ENCODE measurements at regions not wholly inside any gene's neighbourhood (a gene's known extent, or its start where the extent isn't known, plus 50 kb on each side); places are given as distances from the start of the nearest gene placed in this dataset.

DNA sequence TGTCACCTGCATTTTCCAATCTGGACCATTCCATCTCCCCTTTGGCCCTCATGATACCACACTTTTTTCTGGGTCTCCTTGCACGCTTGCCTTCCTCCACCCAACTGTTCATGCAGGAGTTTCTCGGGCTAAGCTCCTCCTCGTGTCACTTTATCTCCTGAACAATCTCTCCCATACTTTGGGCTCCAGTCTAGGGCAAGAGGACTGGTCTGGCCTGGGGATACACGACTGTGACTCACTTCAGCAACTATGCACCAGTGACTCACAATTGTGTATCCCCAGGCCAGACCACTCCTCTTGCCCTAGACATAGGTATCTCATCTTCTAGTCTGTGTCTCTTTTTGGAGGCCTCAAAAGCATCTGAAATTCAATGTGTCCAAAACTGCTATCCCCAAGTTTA, 149.4 kb upstream of the PTPRM start (continued):
- TF ChIP-seq GTF2I (CRISPR knock-in tag; conservative IDR thresholded peaks at IDR 0.05) (no peak), MYBL2 (CRISPR knock-in tag; IDR thresholded peaks at IDR 0.05) (no peak), FOXP1 (CRISPR knock-in tag; IDR thresholded peaks at IDR 0.05; ENCODE audit: borderline replicate concordance) (no peak)

DNA sequence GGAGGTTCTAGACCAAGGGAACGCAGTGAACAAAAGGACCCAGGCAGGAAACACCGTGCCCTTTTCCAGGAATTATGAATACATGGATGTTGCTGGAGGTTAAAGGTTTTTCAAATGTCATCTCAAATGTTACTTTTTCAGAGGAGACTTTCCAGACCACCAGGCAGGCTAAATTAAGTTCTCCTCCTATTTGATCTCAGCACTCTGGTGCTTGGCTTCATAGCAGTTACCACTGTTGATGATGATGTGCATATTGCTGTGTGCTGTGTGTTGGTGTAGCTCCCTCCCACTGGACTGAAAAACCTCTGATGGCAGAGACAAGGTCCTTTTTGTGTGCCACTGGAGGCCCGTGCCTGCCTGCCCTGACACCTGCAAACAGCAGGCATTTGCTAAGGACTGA, 137.3 kb upstream of the PTPRM start:
- Mint-ChIP-seq H3K4me3 (no peak overlapping the region), H3K27me3 (ENCODE audit: low read depth) (no peaks in the 10 kb centered on the region), H3K9me3 (peaks cover 7% of the 10 kb centered on the region), H3K27ac (no peak overlapping the region), H3K36me3 (no peaks in the 10 kb centered on the region), H3K4me1 (no peaks in the 10 kb centered on the region)
- no peak for TF ChIP-seq PREB (CRISPR knock-in tag; IDR thresholded peaks at IDR 0.05; ENCODE audit: borderline replicate concordance)
- TF ChIP-seq, protein P1, sequence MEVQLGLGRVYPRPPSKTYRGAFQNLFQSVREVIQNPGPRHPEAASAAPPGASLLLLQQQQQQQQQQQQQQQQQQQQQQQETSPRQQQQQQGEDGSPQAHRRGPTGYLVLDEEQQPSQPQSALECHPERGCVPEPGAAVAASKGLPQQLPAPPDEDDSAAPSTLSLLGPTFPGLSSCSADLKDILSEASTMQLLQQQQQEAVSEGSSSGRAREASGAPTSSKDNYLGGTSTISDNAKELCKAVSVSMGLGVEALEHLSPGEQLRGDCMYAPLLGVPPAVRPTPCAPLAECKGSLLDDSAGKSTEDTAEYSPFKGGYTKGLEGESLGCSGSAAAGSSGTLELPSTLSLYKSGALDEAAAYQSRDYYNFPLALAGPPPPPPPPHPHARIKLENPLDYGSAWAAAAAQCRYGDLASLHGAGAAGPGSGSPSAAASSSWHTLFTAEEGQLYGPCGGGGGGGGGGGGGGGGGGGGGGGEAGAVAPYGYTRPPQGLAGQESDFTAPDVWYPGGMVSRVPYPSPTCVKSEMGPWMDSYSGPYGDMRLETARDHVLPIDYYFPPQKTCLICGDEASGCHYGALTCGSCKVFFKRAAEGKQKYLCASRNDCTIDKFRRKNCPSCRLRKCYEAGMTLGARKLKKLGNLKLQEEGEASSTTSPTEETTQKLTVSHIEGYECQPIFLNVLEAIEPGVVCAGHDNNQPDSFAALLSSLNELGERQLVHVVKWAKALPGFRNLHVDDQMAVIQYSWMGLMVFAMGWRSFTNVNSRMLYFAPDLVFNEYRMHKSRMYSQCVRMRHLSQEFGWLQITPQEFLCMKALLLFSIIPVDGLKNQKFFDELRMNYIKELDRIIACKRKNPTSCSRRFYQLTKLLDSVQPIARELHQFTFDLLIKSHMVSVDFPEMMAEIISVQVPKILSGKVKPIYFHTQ (CRISPR knock-in tag; IDR thresholded peaks at IDR 0.05) = no peak
- TF ChIP-seq, protein P2, sequence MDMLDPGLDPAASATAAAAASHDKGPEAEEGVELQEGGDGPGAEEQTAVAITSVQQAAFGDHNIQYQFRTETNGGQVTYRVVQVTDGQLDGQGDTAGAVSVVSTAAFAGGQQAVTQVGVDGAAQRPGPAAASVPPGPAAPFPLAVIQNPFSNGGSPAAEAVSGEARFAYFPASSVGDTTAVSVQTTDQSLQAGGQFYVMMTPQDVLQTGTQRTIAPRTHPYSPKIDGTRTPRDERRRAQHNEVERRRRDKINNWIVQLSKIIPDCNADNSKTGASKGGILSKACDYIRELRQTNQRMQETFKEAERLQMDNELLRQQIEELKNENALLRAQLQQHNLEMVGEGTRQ (CRISPR knock-in tag; IDR thresholded peaks at IDR 0.05) = no peak
- no peak for TF ChIP-seq GTF2I (CRISPR knock-in tag; conservative IDR thresholded peaks at IDR 0.05)
- no peak for TF ChIP-seq ATF2 (CRISPR knock-in tag; IDR thresholded peaks at IDR 0.05; ENCODE audit: borderline replicate concordance, low read depth)
- DNase-seq (ENCODE audit: low spot score) (no peak), ATAC-seq (no peak)
- ChIA-PET CTCF (interaction anchor here (0.7 to 0.9 kb wide), 2 partner anchors 22 to 24 kb away, joined by 3 to 4 read pairs; no protein-coding TSS in a partner anchor), POLR2A (no interaction called here)

DNA sequence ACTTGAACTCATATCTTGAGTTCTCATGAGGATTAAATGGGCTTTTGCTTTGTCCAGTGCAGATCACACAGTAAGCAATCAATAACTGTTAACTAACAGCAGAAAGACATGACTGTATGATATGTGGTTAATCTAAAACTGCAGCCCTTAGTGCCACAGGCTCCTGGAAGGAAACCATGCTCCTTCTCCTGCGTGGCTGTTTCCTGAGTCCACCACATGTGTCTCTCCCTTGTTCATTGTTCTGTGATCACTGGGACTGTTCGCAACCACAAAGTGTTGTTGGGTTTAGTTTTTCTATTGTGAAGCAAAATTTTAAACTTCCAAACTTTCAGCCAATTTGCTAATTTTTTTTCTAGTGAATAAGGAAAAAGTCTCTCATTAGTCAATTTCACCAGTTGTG, 130.9 kb upstream of the PTPRM start:
- TF ChIP-seq MYBL2 (CRISPR knock-in tag; IDR thresholded peaks at IDR 0.05) = no peak
- TF ChIP-seq IRF1 (CRISPR knock-in tag; IDR thresholded peaks at IDR 0.05) = no peak
- no peak for TF ChIP-seq TP53 (CRISPR knock-in tag; IDR thresholded peaks at IDR 0.05)
- Mint-ChIP-seq H3K27me3 (ENCODE audit: low read depth) (no peaks in the 10 kb centered on the region), H3K4me3 (no peak overlapping the region), H3K36me3 (no peaks in the 10 kb centered on the region), H3K9me3 (no peaks in the 10 kb centered on the region), H3K27ac (no peak overlapping the region), H3K4me1 (peaks cover 6% of the 10 kb centered on the region)
- POLR2A ChIA-PET = no interaction called here
- ATAC-seq = no peak
- DNase-seq (ENCODE audit: low spot score) = no peak
- CTCF ChIA-PET = no interaction called here

DNA sequence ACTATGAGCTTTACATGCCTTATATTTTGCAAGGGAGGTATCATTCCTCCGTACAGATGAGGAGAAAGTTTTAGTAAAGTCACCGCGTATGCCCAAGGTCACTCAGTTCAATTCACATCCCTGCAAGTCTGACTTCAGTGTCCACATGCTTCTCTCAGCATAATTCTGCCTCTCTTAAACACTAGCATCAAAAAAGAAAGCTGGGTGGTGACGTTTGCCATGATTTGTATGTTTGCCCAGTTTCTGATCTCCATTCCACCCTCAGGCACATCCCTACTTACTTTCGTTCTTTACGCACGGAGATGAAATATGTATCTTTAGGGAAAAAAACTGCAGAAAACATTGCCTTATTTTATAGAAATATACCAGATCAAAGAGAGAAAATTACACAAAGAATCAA, 129.2 kb upstream of the PTPRM start:
- POLR2A ChIA-PET = no interaction called here
- ATAC-seq = no peak
- H3K36me3 Mint-ChIP-seq = no peaks in the 10 kb centered on the region
- no peak for TF ChIP-seq ZNF263 (CRISPR knock-in tag; IDR thresholded peaks at IDR 0.05; ENCODE audit: low read depth)
- TF ChIP-seq, protein P3, sequence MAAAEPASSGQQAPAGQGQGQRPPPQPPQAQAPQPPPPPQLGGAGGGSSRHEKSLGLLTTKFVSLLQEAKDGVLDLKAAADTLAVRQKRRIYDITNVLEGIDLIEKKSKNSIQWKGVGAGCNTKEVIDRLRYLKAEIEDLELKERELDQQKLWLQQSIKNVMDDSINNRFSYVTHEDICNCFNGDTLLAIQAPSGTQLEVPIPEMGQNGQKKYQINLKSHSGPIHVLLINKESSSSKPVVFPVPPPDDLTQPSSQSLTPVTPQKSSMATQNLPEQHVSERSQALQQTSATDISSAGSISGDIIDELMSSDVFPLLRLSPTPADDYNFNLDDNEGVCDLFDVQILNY (CRISPR knock-in tag; IDR thresholded peaks at IDR 0.05) = no peak
- TF ChIP-seq EMX1 (CRISPR knock-in tag; IDR thresholded peaks at IDR 0.05) = no peak
- H3K4me1 Mint-ChIP-seq = peaks cover 6% of the 10 kb centered on the region
- CTCF ChIA-PET = interaction anchor here (4.7 kb wide), 1 partner anchor 14 kb away, joined by 20 read pairs; no protein-coding TSS in a partner anchor
- no peaks in the 10 kb centered on the region for H3K9me3 Mint-ChIP-seq
- no peak overlapping the region for H3K4me3 Mint-ChIP-seq
- DNase-seq (ENCODE audit: low spot score) = no peak
- no peak overlapping the region for H3K27ac Mint-ChIP-seq
- H3K27me3 Mint-ChIP-seq (ENCODE audit: low read depth) = no peaks in the 10 kb centered on the region
